ENCODE measurements at regions not wholly inside any gene's neighbourhood (a gene's known extent, or its start where the extent isn't known, plus 50 kb on each side); places are given as distances from the start of the nearest gene placed in this dataset.

DNA sequence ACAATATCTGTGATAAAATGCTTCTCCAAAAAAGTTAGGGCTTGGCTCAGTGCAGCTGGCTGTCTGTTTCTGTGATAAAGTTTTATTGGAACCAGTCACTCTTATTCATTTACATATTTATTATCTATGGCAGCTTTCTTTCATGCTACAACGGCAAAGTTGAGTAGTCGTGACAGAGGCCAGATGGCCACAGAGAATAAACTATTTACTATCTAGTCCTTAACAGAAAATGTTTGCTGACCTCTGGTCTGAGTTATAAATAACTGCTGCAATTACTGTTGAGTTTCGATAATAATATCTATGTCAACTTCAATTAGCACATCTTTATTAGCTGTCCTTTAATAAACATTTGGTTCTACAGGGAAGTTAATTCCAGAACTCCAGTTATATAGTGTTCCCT, 180.2 kb upstream of the RUNX1 start:
- no peak overlapping the region for H3K9ac ChIP-seq
- H3K4me1 ChIP-seq, result peaks cover 84% of the 10 kb centered on the region
- no peak overlapping the region for H3K4me3 ChIP-seq
- no peaks in the 10 kb centered on the region for H3K9me3 ChIP-seq
- no peaks in the 10 kb centered on the region for H3K27me3 ChIP-seq
- TF ChIP-seq Cebpa-rat (IDR thresholded peaks at IDR 0.05), result no peak
- H3K4me2 ChIP-seq, result peak overlapping the region; percentile 6; the same call in 1 of the 2 replicates
- no peaks in the 10 kb centered on the region for H4K20me1 ChIP-seq
- H3K36me3 ChIP-seq, result no peaks in the 10 kb centered on the region
- H3K27ac ChIP-seq, result no peak overlapping the region

GRCh38 chr21:35227786-35228185, 178.7 kb upstream of the RUNX1 start:
- H3K4me3 ChIP-seq, result no peak overlapping the region; the same call in 1 of the 2 replicates
- H3K27ac ChIP-seq, result peak overlapping the region; percentile 52
- H3K4me1 ChIP-seq, result peaks cover 78% of the 10 kb centered on the region
- no peaks in the 10 kb centered on the region for H3K27me3 ChIP-seq
- peak overlapping the region; percentile 12; the same call in 1 of the 2 replicates for H3K9ac ChIP-seq
- H3K9me3 ChIP-seq, result no peaks in the 10 kb centered on the region
- no peak for TF ChIP-seq Cebpa-rat (IDR thresholded peaks at IDR 0.05)
- H3K4me2 ChIP-seq, result peak overlapping the region; percentile 76
- H3K36me3 ChIP-seq, result no peaks in the 10 kb centered on the region
- no peaks in the 10 kb centered on the region for H4K20me1 ChIP-seq

- H3K4me3 ChIP-seq, result no peak overlapping the region; the same call in 1 of the 2 replicates
- no peaks in the 10 kb centered on the region for H3K9me3 ChIP-seq
- peaks cover 78% of the 10 kb centered on the region for H3K4me1 ChIP-seq
- TF ChIP-seq Cebpa-rat (IDR thresholded peaks at IDR 0.05), result no peak
- no peaks in the 10 kb centered on the region for H3K27me3 ChIP-seq
- peak overlapping the region; percentile 63 for H3K27ac ChIP-seq
- peak overlapping the region; percentile 76 for H3K4me2 ChIP-seq
- no peaks in the 10 kb centered on the region for H4K20me1 ChIP-seq
- H3K9ac ChIP-seq, result peak overlapping the region; percentile 30; the same call in 1 of the 2 replicates
- H3K36me3 ChIP-seq, result no peaks in the 10 kb centered on the region
These were observed 178.1 kb upstream of the RUNX1 start for GRCh38 chr21:35226968-35227744.

GRCh38 chr21:35226328-35226727, 177.2 kb upstream of the RUNX1 start:
- H3K36me3 ChIP-seq, result no peaks in the 10 kb centered on the region
- peak overlapping the region; percentile 30; the same call in 1 of the 2 replicates for H3K9ac ChIP-seq
- no peaks in the 10 kb centered on the region for H3K9me3 ChIP-seq
- H4K20me1 ChIP-seq, result no peaks in the 10 kb centered on the region
- no peak overlapping the region for H3K4me3 ChIP-seq
- H3K27me3 ChIP-seq, result no peaks in the 10 kb centered on the region
- no peak for TF ChIP-seq Cebpa-rat (IDR thresholded peaks at IDR 0.05)
- H3K4me1 ChIP-seq, result peaks cover 77% of the 10 kb centered on the region
- peak overlapping the region; percentile 76 for H3K4me2 ChIP-seq
- peak overlapping the region; percentile 63 for H3K27ac ChIP-seq

GRCh38 chr21:35225573-35225972, 176.5 kb upstream of the RUNX1 start:
- Histone ChIP-seq H3K4me3 (no peak overlapping the region), H3K4me2 (no peak overlapping the region), H3K27ac (peak overlapping the region; percentile 63; the same call in 1 of the 2 replicates)

GRCh38 chr21:35223480-35224156, 174.5 kb upstream of the RUNX1 start:
- no peaks in the 10 kb centered on the region for H3K9me3 ChIP-seq
- H3K4me1 ChIP-seq, result peaks cover 50% of the 10 kb centered on the region
- no peak overlapping the region for H3K4me3 ChIP-seq
- no peak overlapping the region for H3K9ac ChIP-seq
- H3K27ac ChIP-seq, result no peak overlapping the region
- H3K36me3 ChIP-seq, result no peaks in the 10 kb centered on the region
- H3K4me2 ChIP-seq, result peak overlapping the region; percentile 76
- no peak for TF ChIP-seq Cebpa-rat (IDR thresholded peaks at IDR 0.05)
- no peaks in the 10 kb centered on the region for H3K27me3 ChIP-seq
- no peaks in the 10 kb centered on the region for H4K20me1 ChIP-seq

More at GRCh38 chr21:35225573-35225972, 176.5 kb upstream of the RUNX1 start:
- no peaks in the 10 kb centered on the region for H3K27me3 ChIP-seq
- peaks cover 69% of the 10 kb centered on the region for H3K4me1 ChIP-seq
- H3K9me3 ChIP-seq, result no peaks in the 10 kb centered on the region
- no peaks in the 10 kb centered on the region for H3K36me3 ChIP-seq
- no peak overlapping the region for H3K9ac ChIP-seq
- no peaks in the 10 kb centered on the region for H4K20me1 ChIP-seq
- peak; percentile 75; the same call in 1 of the 2 replicates for TF ChIP-seq Cebpa-rat (IDR thresholded peaks at IDR 0.05)

GRCh38 chr21:35222541-35222941, 173.4 kb upstream of the RUNX1 start:
- Histone ChIP-seq H3K27me3 (no peaks in the 10 kb centered on the region), H3K9ac (no peak overlapping the region), H3K4me3 (no peak overlapping the region), H3K4me2 (peak overlapping the region; percentile 76), H4K20me1 (no peaks in the 10 kb centered on the region), H3K4me1 (peaks cover 42% of the 10 kb centered on the region), H3K9me3 (no peaks in the 10 kb centered on the region), H3K36me3 (no peaks in the 10 kb centered on the region), H3K27ac (peak overlapping the region; percentile 1; the same call in 1 of the 2 replicates)
- no peak for TF ChIP-seq Cebpa-rat (IDR thresholded peaks at IDR 0.05)

- H3K9ac ChIP-seq, result no peak overlapping the region
- H3K36me3 ChIP-seq, result no peaks in the 10 kb centered on the region
- H3K27ac ChIP-seq, result peak overlapping the region; percentile 1; the same call in 1 of the 2 replicates
- H3K9me3 ChIP-seq, result no peaks in the 10 kb centered on the region
- H4K20me1 ChIP-seq, result no peaks in the 10 kb centered on the region
- H3K27me3 ChIP-seq, result no peaks in the 10 kb centered on the region
- TF ChIP-seq Cebpa-rat (IDR thresholded peaks at IDR 0.05), result no peak
- peaks cover 37% of the 10 kb centered on the region for H3K4me1 ChIP-seq
- H3K4me3 ChIP-seq, result no peak overlapping the region
- peak overlapping the region; percentile 76 for H3K4me2 ChIP-seq
These were observed 172.9 kb upstream of the RUNX1 start for GRCh38 chr21:35222021-35222420.

- H3K27me3 ChIP-seq, result no peaks in the 10 kb centered on the region
- TF ChIP-seq Cebpa-rat (IDR thresholded peaks at IDR 0.05), result no peak
- H3K27ac ChIP-seq, result no peak overlapping the region
These were observed 171.2 kb upstream of the RUNX1 start for GRCh38 chr21:35220301-35220700.

DNA sequence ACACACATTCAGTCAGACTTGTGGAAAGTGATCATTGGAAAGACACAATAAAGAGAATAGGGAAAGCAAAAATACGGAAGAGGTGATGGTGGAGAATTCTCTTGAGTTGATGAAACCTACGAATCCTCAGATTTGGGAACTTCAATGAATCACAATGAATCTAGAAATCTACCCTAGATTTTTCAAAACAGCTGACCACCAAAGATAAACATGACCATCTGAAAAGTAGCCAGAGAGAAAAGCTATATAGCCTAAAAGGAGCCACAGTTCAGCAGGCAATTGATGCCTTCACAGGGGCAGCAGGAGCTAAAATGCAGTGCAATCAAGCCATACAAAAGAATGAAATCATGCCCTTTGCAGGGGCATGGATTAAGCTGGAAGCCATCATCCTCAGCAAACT, 170.6 kb upstream of the RUNX1 start:
- no peaks in the 10 kb centered on the region for H3K9me3 ChIP-seq
- H3K36me3 ChIP-seq, result no peaks in the 10 kb centered on the region
- no peak overlapping the region for H3K27ac ChIP-seq
- H3K4me1 ChIP-seq, result peaks cover 37% of the 10 kb centered on the region
- no peaks in the 10 kb centered on the region for H4K20me1 ChIP-seq
- H3K4me3 ChIP-seq, result no peak overlapping the region
- no peak overlapping the region for H3K4me2 ChIP-seq
- no peaks in the 10 kb centered on the region for H3K27me3 ChIP-seq
- no peak overlapping the region for H3K9ac ChIP-seq
- TF ChIP-seq Cebpa-rat (IDR thresholded peaks at IDR 0.05), result no peak

More at GRCh38 chr21:35220301-35220700, 171.2 kb upstream of the RUNX1 start:
- H3K36me3 ChIP-seq, result no peaks in the 10 kb centered on the region
- H3K9me3 ChIP-seq, result no peaks in the 10 kb centered on the region
- H3K9ac ChIP-seq, result no peak overlapping the region
- no peak overlapping the region for H3K4me3 ChIP-seq
- no peak overlapping the region for H3K4me2 ChIP-seq
- peaks cover 31% of the 10 kb centered on the region for H3K4me1 ChIP-seq
- H4K20me1 ChIP-seq, result no peaks in the 10 kb centered on the region
